ENCODE measurements at regions not wholly inside any gene's neighbourhood (a gene's known extent, or its start where the extent isn't known, plus 50 kb on each side); places are given as distances from the start of the nearest gene placed in this dataset.

DNA sequence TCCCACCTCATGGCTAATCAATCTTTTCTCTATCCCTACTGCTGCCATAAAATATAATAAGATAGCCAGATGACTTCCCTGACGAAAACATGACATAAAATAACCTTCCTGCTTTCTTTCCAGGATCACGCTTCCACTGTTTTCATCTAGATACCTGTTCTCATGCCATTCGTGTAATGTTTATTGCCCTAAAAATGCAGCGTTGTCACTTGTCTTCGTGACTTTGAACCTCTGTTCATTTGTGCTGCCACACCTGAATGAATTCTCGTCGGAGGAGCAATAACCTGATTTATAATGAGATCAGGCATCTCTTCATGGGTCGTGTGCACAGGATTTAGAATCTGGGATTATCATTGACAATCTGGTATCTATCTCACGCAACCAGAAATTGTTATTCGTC, 1401.9 kb downstream of the CDH11 start:
- Histone ChIP-seq H3K27ac (ENCODE audit: low read depth, low read length) (no peak overlapping the region), H3K27me3 (ENCODE audit: control insufficient read depth in 1 of 2, insufficient read depth in 2 of 2, low read length in 2 of 2) (no peaks in the 10 kb centered on the region), H3K4me3 (ENCODE audit: low read depth in 1 of 2, low read length in 2 of 2) (peak overlapping the region in 1 of 2 donors; percentile 36), H3K4me1 (ENCODE audit: control insufficient read depth in 1 of 2, insufficient read depth in 2 of 2, low read length in 2 of 2) (no peaks in the 10 kb centered on the region), H3K9me3 (ENCODE audit: control insufficient read depth in 1 of 2, low read length in 2 of 2) (peaks cover 0 to 3% of the 10 kb centered on the region in 2 donors), H3K9ac (ENCODE audit: low read depth in 1 of 2, low read length in 2 of 2) (no peak overlapping the region), H3K36me3 (ENCODE audit: control insufficient read depth in 1 of 2, insufficient read depth in 2 of 2, low read length in 2 of 2) (no peaks in the 10 kb centered on the region)

DNA sequence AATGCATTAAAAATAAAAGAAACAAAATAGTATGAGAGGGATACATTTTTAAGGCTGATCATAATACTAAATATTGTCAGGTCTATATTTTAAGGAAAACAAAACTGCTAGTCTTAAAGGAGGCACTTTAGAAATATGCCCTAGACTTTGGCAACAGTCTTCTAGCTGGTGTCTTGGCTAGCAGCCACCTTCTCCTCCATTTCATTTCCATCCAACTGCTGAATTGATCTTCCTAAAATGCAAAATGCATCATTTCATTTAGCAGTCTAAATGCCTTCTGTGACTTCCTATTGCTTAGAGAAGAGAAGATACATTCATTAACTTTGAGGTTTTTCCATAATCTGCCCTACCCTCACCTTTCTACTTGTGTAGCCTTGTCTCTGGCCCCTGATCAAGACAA, 1404.1 kb downstream of the CDH11 start:
- H3K4me3 ChIP-seq (ENCODE audit: low read depth in 1 of 2, low read length in 2 of 2): no peak overlapping the region
- peaks cover 0 to 3% of the 10 kb centered on the region in 2 donors for H3K9me3 ChIP-seq (ENCODE audit: control insufficient read depth in 1 of 2, low read length in 2 of 2)
- H3K36me3 ChIP-seq (ENCODE audit: control insufficient read depth in 1 of 2, insufficient read depth in 2 of 2, low read length in 2 of 2): no peaks in the 10 kb centered on the region
- no peak overlapping the region for H3K27ac ChIP-seq (ENCODE audit: low read depth, low read length)
- no peak overlapping the region for H3K9ac ChIP-seq (ENCODE audit: low read depth in 1 of 2, low read length in 2 of 2)
- H3K4me1 ChIP-seq (ENCODE audit: control insufficient read depth in 1 of 2, insufficient read depth in 2 of 2, low read length in 2 of 2): no peaks in the 10 kb centered on the region
- no peaks in the 10 kb centered on the region for H3K27me3 ChIP-seq (ENCODE audit: control insufficient read depth in 1 of 2, insufficient read depth in 2 of 2, low read length in 2 of 2)

DNA sequence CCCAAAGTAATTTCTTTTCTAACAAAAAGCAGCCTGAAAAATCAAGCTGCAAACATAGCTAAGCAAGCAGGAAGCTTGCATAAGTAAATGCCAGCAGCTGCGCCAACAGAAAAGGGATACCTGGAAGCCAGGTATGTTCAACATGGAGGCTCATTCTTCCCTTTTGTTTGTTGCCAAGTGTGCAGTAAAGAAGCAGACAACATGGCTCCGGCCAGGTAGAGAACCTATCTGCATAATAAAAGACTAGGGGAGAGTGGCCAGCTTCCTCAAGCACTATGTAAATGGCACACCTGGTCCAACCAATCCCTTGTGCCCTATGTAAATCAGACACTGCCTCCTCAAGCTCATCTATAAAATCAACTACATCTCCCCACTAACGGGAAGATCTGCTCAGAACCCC, 1407.0 kb downstream of the CDH11 start:
- no peak overlapping the region for H3K4me3 ChIP-seq (ENCODE audit: low read depth in 1 of 2, low read length in 2 of 2)
- no peaks in the 10 kb centered on the region for H3K27me3 ChIP-seq (ENCODE audit: control insufficient read depth in 1 of 2, insufficient read depth in 2 of 2, low read length in 2 of 2)
- H3K9me3 ChIP-seq (ENCODE audit: control insufficient read depth in 1 of 2, low read length in 2 of 2): peaks cover 0 to 3% of the 10 kb centered on the region in 2 donors
- H3K4me1 ChIP-seq (ENCODE audit: control insufficient read depth in 1 of 2, insufficient read depth in 2 of 2, low read length in 2 of 2): no peaks in the 10 kb centered on the region
- H3K9ac ChIP-seq (ENCODE audit: low read depth in 1 of 2, low read length in 2 of 2): no peak overlapping the region
- H3K27ac ChIP-seq (ENCODE audit: low read depth, low read length): no peak overlapping the region
- no peaks in the 10 kb centered on the region for H3K36me3 ChIP-seq (ENCODE audit: control insufficient read depth in 1 of 2, insufficient read depth in 2 of 2, low read length in 2 of 2)

DNA sequence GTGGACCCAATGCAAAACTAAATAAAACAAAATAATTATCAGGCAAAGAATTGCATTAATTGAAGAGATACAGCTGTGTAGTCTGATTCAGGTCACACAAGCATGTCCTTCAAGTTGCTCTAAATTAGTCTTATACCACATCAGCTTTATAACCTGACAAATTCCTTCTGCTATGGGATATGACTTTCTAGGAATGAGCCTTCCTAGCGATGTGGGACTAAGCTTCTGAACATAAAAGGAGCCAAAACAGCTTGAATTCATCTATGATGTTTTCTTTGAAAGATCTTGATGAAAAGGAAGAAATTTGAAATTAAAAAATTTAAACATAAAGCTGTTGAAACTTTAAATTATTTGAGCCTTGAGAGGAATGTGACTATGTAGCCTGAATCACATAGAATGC, 1409.1 kb downstream of the CDH11 start:
- no peak overlapping the region for H3K4me3 ChIP-seq (ENCODE audit: low read depth in 1 of 2, low read length in 2 of 2)
- no peak overlapping the region for H3K27ac ChIP-seq (ENCODE audit: low read depth, low read length)
- H3K36me3 ChIP-seq (ENCODE audit: control insufficient read depth in 1 of 2, insufficient read depth in 2 of 2, low read length in 2 of 2): no peaks in the 10 kb centered on the region
- H3K4me1 ChIP-seq (ENCODE audit: control insufficient read depth in 1 of 2, insufficient read depth in 2 of 2, low read length in 2 of 2): no peaks in the 10 kb centered on the region
- no peak overlapping the region for H3K9ac ChIP-seq (ENCODE audit: low read depth in 1 of 2, low read length in 2 of 2)
- peaks cover 0 to 3% of the 10 kb centered on the region in 2 donors for H3K9me3 ChIP-seq (ENCODE audit: control insufficient read depth in 1 of 2, low read length in 2 of 2)
- H3K27me3 ChIP-seq (ENCODE audit: control insufficient read depth in 1 of 2, insufficient read depth in 2 of 2, low read length in 2 of 2): no peaks in the 10 kb centered on the region

DNA sequence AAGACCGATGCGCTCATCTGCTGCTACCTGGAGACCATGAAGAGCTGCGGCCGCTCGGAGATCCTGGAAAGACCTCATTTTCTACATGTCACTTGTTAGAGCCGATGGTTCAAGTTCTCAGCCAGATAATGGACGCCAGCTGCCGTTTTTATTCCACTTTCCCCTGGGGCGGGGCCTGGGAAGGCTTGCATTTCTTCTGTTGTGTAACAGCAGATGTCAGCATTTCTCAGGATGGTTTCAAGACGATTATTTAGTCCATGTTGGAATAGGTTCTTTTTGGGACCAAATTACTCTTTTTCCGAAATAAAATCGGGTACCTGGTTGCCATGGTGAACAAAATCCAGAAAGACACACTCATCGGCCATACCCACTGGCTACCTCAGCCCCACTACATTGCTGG, 1418.3 kb downstream of the CDH11 start:
- Histone ChIP-seq H3K27me3 (ENCODE audit: control insufficient read depth in 1 of 2, insufficient read depth in 2 of 2, low read length in 2 of 2) (no peaks in the 10 kb centered on the region), H3K9ac (ENCODE audit: low read depth in 1 of 2, low read length in 2 of 2) (no peak overlapping the region), H3K36me3 (ENCODE audit: control insufficient read depth in 1 of 2, insufficient read depth in 2 of 2, low read length in 2 of 2) (no peaks in the 10 kb centered on the region), H3K9me3 (ENCODE audit: control insufficient read depth in 1 of 2, low read length in 2 of 2) (no peaks in the 10 kb centered on the region), H3K27ac (ENCODE audit: low read depth, low read length) (no peak overlapping the region), H3K4me3 (ENCODE audit: low read depth in 1 of 2, low read length in 2 of 2) (peak overlapping the region in 1 of 2 donors; percentile 48), H3K4me1 (ENCODE audit: control insufficient read depth in 1 of 2, insufficient read depth in 2 of 2, low read length in 2 of 2) (peaks cover 0 to 3% of the 10 kb centered on the region in 2 donors)

DNA sequence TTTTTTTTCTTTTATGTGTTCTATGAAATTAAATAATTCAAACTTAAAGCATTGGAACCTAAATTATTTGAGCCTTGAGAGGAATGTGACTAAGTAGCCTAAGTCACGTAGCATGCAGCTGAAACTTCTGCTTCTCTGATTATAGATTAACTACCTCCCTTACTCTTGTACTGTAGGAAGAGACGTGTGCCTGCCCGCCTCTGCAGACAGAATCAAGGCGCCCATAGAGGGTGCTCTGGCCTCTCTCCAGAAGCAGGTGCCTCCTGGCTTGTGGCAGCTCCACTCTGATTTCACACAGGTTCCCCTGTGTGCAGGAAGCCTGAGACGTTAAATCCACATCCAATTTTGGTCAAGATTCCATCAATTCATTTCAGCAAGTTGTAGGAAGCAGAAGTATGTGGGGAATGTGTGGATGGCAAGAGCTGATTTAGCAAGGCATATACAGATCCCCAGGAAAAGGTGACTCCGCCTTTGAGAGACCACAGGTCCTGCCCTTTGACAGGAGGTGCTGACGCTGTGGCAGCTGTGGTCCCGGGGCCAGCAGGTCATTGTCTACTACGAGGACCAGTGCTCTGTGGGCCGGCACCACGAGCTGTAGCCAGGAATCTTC, 1418.8 kb downstream of the CDH11 start:
- Histone ChIP-seq H3K9ac (ENCODE audit: low read depth in 1 of 2, low read length in 2 of 2) (no peak overlapping the region), H3K4me3 (ENCODE audit: low read depth in 1 of 2, low read length in 2 of 2) (peak overlapping the region in 1 of 2 donors; percentile 48), H3K27me3 (ENCODE audit: control insufficient read depth in 1 of 2, insufficient read depth in 2 of 2, low read length in 2 of 2) (no peaks in the 10 kb centered on the region), H3K36me3 (ENCODE audit: control insufficient read depth in 1 of 2, insufficient read depth in 2 of 2, low read length in 2 of 2) (no peaks in the 10 kb centered on the region), H3K27ac (ENCODE audit: low read depth, low read length) (no peak overlapping the region), H3K9me3 (ENCODE audit: control insufficient read depth in 1 of 2, low read length in 2 of 2) (no peaks in the 10 kb centered on the region), H3K4me1 (ENCODE audit: control insufficient read depth in 1 of 2, insufficient read depth in 2 of 2, low read length in 2 of 2) (peaks cover 0 to 3% of the 10 kb centered on the region in 2 donors)

DNA sequence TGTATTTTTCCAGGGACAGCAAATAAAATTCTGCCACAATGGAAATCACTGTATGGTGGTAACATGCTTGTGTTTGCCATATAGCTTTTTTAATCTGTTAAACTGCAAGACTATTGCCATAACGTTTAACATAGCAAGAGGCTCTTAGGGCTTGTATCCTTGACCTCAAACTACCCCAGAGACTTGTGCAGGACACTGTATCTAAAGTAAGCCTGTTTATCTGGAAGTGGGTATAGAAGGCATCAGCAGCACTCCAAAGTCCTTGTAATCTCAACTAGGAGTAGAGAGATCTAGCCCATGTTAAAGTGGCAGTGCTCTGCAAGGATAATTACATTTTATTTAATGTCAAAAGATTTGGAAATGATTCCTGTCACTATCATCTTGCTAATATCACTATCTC, 1424.1 kb downstream of the CDH11 start:
- Histone ChIP-seq H3K27me3 (ENCODE audit: control insufficient read depth in 1 of 2, insufficient read depth in 2 of 2, low read length in 2 of 2) (no peaks in the 10 kb centered on the region), H3K27ac (ENCODE audit: low read depth, low read length) (no peak overlapping the region), H3K4me3 (ENCODE audit: low read depth in 1 of 2, low read length in 2 of 2) (no peak overlapping the region), H3K9me3 (ENCODE audit: control insufficient read depth in 1 of 2, low read length in 2 of 2) (no peaks in the 10 kb centered on the region), H3K4me1 (ENCODE audit: control insufficient read depth in 1 of 2, insufficient read depth in 2 of 2, low read length in 2 of 2) (no peaks in the 10 kb centered on the region), H3K36me3 (ENCODE audit: control insufficient read depth in 1 of 2, insufficient read depth in 2 of 2, low read length in 2 of 2) (no peaks in the 10 kb centered on the region), H3K9ac (ENCODE audit: low read depth in 1 of 2, low read length in 2 of 2) (no peak overlapping the region)

DNA sequence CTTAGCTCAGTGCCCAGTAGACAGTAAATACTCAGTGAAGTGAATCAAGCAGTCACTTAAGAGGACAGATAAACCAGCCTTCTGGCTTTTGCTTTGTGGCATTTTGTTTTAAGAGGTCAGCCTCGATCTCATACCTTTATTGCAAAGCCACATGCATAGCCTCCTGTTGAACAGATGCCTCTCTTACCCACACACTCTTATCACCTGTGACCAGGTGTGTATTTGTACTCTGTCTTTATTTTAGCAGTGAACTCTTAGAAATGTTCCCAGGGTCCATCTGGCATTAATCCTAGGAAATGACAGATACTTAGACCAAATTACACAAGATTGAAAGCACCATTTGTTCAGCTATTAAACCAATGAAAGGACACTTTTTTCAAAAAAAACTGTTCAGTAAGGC, 1426.5 kb downstream of the CDH11 start:
- no peaks in the 10 kb centered on the region for H3K4me1 ChIP-seq (ENCODE audit: control insufficient read depth in 1 of 2, insufficient read depth in 2 of 2, low read length in 2 of 2)
- H3K9me3 ChIP-seq (ENCODE audit: control insufficient read depth in 1 of 2, low read length in 2 of 2): no peaks in the 10 kb centered on the region
- no peak overlapping the region for H3K4me3 ChIP-seq (ENCODE audit: low read depth in 1 of 2, low read length in 2 of 2)
- no peak overlapping the region for H3K27ac ChIP-seq (ENCODE audit: low read depth, low read length)
- H3K36me3 ChIP-seq (ENCODE audit: control insufficient read depth in 1 of 2, insufficient read depth in 2 of 2, low read length in 2 of 2): no peaks in the 10 kb centered on the region
- no peaks in the 10 kb centered on the region for H3K27me3 ChIP-seq (ENCODE audit: control insufficient read depth in 1 of 2, insufficient read depth in 2 of 2, low read length in 2 of 2)
- H3K9ac ChIP-seq (ENCODE audit: low read depth in 1 of 2, low read length in 2 of 2): no peak overlapping the region

DNA sequence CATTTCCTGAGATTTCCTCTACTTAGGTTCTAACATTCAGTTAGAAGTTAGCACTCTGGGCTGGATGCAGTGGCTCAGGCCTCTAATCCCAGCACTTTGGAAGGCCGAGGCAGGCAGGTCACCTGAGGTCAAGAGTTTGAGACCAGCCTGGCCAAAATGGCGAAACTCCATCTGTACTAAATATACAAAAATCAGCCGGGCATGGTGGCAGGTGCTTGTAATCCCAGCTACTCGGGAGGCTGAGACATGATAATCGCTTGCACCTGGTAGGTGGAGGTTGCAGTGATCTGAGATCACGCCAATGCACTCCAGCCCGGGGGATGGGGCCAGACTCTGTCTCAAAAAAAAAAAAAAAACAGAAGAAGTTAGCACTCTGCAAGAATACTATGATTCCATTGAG, 1430.9 kb downstream of the CDH11 start:
- Histone ChIP-seq H3K27me3 (ENCODE audit: control insufficient read depth in 1 of 2, insufficient read depth in 2 of 2, low read length in 2 of 2) (no peaks in the 10 kb centered on the region), H3K9me3 (ENCODE audit: control insufficient read depth in 1 of 2, low read length in 2 of 2) (no peaks in the 10 kb centered on the region), H3K27ac (ENCODE audit: low read depth, low read length) (no peak overlapping the region), H3K4me3 (ENCODE audit: low read depth in 1 of 2, low read length in 2 of 2) (no peak overlapping the region), H3K4me1 (ENCODE audit: control insufficient read depth in 1 of 2, insufficient read depth in 2 of 2, low read length in 2 of 2) (no peaks in the 10 kb centered on the region), H3K9ac (ENCODE audit: low read depth in 1 of 2, low read length in 2 of 2) (no peak overlapping the region), H3K36me3 (ENCODE audit: control insufficient read depth in 1 of 2, insufficient read depth in 2 of 2, low read length in 2 of 2) (no peaks in the 10 kb centered on the region)

DNA sequence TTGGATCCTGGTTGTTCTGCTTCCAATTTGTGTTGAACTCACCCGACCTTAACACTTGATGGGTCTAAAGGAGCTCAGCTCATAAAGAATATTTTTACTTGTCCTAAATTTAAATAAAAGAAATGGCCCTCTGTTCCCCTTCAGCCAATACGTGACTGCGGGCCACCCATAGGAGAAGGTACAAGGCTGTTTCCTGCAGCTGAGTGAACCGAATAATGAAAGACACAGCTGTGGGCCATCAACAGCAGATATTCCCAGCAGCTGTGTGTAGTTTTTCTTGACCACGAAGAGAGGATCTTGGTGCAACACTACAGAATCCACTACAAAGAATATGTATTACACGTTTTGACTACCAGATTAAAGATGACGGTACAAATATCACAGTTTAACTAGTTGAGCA, 1431.6 kb downstream of the CDH11 start:
- Histone ChIP-seq H3K36me3 (ENCODE audit: control insufficient read depth in 1 of 2, insufficient read depth in 2 of 2, low read length in 2 of 2) (no peaks in the 10 kb centered on the region), H3K4me3 (ENCODE audit: low read depth in 1 of 2, low read length in 2 of 2) (no peak overlapping the region), H3K4me1 (ENCODE audit: control insufficient read depth in 1 of 2, insufficient read depth in 2 of 2, low read length in 2 of 2) (no peaks in the 10 kb centered on the region), H3K27ac (ENCODE audit: low read depth, low read length) (no peak overlapping the region), H3K9me3 (ENCODE audit: control insufficient read depth in 1 of 2, low read length in 2 of 2) (no peaks in the 10 kb centered on the region), H3K27me3 (ENCODE audit: control insufficient read depth in 1 of 2, insufficient read depth in 2 of 2, low read length in 2 of 2) (no peaks in the 10 kb centered on the region), H3K9ac (ENCODE audit: low read depth in 1 of 2, low read length in 2 of 2) (no peak overlapping the region)

DNA sequence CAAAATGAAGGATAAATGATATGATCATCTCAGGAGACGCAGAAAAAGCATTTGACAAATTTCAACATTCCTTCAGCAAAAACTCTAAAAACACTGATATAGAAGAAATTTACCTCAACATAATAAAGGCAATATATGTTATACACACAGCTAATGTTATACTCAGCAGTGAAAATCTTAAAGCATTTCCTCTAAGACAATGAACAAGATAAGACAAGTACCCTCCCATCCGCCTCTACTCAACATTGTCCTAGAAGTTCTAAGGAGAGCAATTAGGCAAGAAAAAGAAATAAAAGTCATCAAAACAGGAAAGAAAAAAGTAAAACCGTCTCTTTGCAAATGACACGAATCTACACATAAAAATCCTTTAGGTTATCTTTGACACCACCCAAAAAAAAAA, 1432.8 kb downstream of the CDH11 start:
- Histone ChIP-seq H3K4me1 (ENCODE audit: control insufficient read depth in 1 of 2, insufficient read depth in 2 of 2, low read length in 2 of 2) (no peaks in the 10 kb centered on the region), H3K36me3 (ENCODE audit: control insufficient read depth in 1 of 2, insufficient read depth in 2 of 2, low read length in 2 of 2) (no peaks in the 10 kb centered on the region), H3K4me3 (ENCODE audit: low read depth in 1 of 2, low read length in 2 of 2) (no peak overlapping the region), H3K27me3 (ENCODE audit: control insufficient read depth in 1 of 2, insufficient read depth in 2 of 2, low read length in 2 of 2) (no peaks in the 10 kb centered on the region), H3K9ac (ENCODE audit: low read depth in 1 of 2, low read length in 2 of 2) (no peak overlapping the region), H3K27ac (ENCODE audit: low read depth, low read length) (no peak overlapping the region), H3K9me3 (ENCODE audit: control insufficient read depth in 1 of 2, low read length in 2 of 2) (no peaks in the 10 kb centered on the region)
